ENCODE measurements at regions not wholly inside any gene's neighbourhood (a gene's known extent, or its start where the extent isn't known, plus 50 kb on each side); places are given as distances from the start of the nearest gene placed in this dataset.

- Mint-ChIP-seq H3K27me3 (ENCODE audit: low read depth) (no peaks in the 10 kb centered on the region), H3K9me3 (no peaks in the 10 kb centered on the region), H3K27ac (no peak overlapping the region), H3K36me3 (ENCODE audit: insufficient read depth in 1 of 3, low read depth in 3 of 3) (no peaks in the 10 kb centered on the region), H3K4me3 (no peak overlapping the region), H3K4me1 (peaks cover 0 to 2% of the 10 kb centered on the region in 2 experiments; a peak in 2 of 4 replicates)
- WGBS (ENCODE audit: extremely low coverage, insufficient read length, low lambda C conversion rate) = no CpG with 5 or more reads among the region's 4 CpGs
- Histone ChIP-seq H3K23ac (ENCODE audit: insufficient read length, low read depth, low read length) (no peak overlapping the region), H2AK5ac (ENCODE audit: insufficient read length, low read length) (no peak overlapping the region), H2BK20ac (ENCODE audit: low read depth, low read length, poor library complexity, severe bottlenecking) (no peak overlapping the region), H4K8ac (replicated peaks; ENCODE audit: insufficient read length, low read depth, low read length) (no peak overlapping the region), H2AFZ (ENCODE audit: low read length) (no peak overlapping the region), H3K79me1 (ENCODE audit: insufficient read depth, low read depth, low read length, poor library complexity, severe bottlenecking) (no peaks in the 10 kb centered on the region), H3K9ac (ENCODE audit: extremely low read depth, insufficient read length, low read length) (no peak overlapping the region), H4K91ac (ENCODE audit: insufficient read length, low read depth, low read length) (no peak overlapping the region), H3K4me1 (ENCODE audit: insufficient read depth, low read length) (no peaks in the 10 kb centered on the region), H4K5ac (ENCODE audit: insufficient read length, low read depth, low read length) (no peak overlapping the region), H3K18ac (ENCODE audit: insufficient read length, low read depth, low read length) (no peak overlapping the region), H4K20me1 (ENCODE audit: control insufficient read depth, insufficient read depth, insufficient read length) (no peaks in the 10 kb centered on the region), H3K79me2 (ENCODE audit: insufficient read depth, low read length) (no peaks in the 10 kb centered on the region), H3K4me2 (ENCODE audit: insufficient read depth, insufficient read length, low read length) (no peak overlapping the region), H3K27ac (ENCODE audit: insufficient read length, low read depth, low read length) (no peak overlapping the region), H3T11ph (ENCODE audit: low read length) (no peak overlapping the region), H3K4ac (ENCODE audit: low read depth, low read length) (no peak overlapping the region), H2BK5ac (ENCODE audit: insufficient read length, low read length) (no peak overlapping the region), H3K23me2 (ENCODE audit: insufficient read length, low read depth, low read length, poor library complexity, severe bottlenecking) (no peaks in the 10 kb centered on the region), H3K56ac (ENCODE audit: insufficient read length, low read depth, low read length) (no peak overlapping the region), H2BK15ac (ENCODE audit: low read depth, low read length) (no peak overlapping the region), H3K14ac (ENCODE audit: insufficient read depth, low read length) (no peak overlapping the region), H2BK12ac (ENCODE audit: insufficient read length, low read depth, low read length) (no peak overlapping the region), H3K27me3 (ENCODE audit: insufficient read depth, low read length) (peaks cover 2% of the 10 kb centered on the region; the same call in 1 of the 2 replicates), H2BK120ac (ENCODE audit: low read depth, low read length, poor library complexity, severe bottlenecking) (no peak overlapping the region), H3K9me3 (ENCODE audit: control insufficient read depth, low read depth, low read length) (no peaks in the 10 kb centered on the region)
- DNase-seq = no peak
- TF ChIP-seq CTCF (conservative IDR thresholded peaks at IDR 0.05) = no peak
Observed at GRCh38 chr3:18489939-18490338, 64.8 kb upstream of the SATB1 start.
